ENCODE measurements at regions not wholly inside any gene's neighbourhood (a gene's known extent, or its start where the extent isn't known, plus 50 kb on each side); places are given as distances from the start of the nearest gene placed in this dataset.

GRCh38 chr4:63017300-63017699 is 1392.0 kb downstream of the TECRL start:
- DNase-seq, result no peak

GRCh38 chr4:62970846-62971245 is 1438.4 kb downstream of the TECRL start:
- no peak for DNase-seq

GRCh38 chr4:62960415-62960814 is 1448.8 kb downstream of the TECRL start:
- no peak for DNase-seq

- no peak for DNase-seq
Measured at GRCh38 chr4:62953752-62954151, 1455.5 kb downstream of the TECRL start.

GRCh38 chr4:62952366-62952765 is 1456.9 kb downstream of the TECRL start:
- no peak for DNase-seq

- DNase-seq, result no peak
Measured at GRCh38 chr4:62948108-62948507, 1461.1 kb downstream of the TECRL start.

- DNase-seq, result no peak
Measured at GRCh38 chr4:62940229-62940628, 1469.0 kb downstream of the TECRL start.

GRCh38 chr4:62930884-62931283 is 1478.4 kb downstream of the TECRL start:
- DNase-seq, result no peak

- DNase-seq, result no peak
Measured at GRCh38 chr4:62928483-62928882, 1480.8 kb downstream of the TECRL start.

GRCh38 chr4:62927574-62927973 is 1481.7 kb downstream of the TECRL start:
- DNase-seq, result no peak

GRCh38 chr4:62923783-62924182 is 1485.5 kb downstream of the TECRL start:
- DNase-seq, result no peak

GRCh38 chr4:62917649-62918048 is 1491.6 kb downstream of the TECRL start:
- no peak for DNase-seq

- DNase-seq, result no peak
Measured at GRCh38 chr4:62914758-62915157, 1494.5 kb downstream of the TECRL start.

GRCh38 chr4:62913065-62913464 is 1496.2 kb downstream of the TECRL start:
- DNase-seq, result no peak

- peak; percentile 9 for DNase-seq
Measured at GRCh38 chr4:62912531-62912930, 1496.7 kb downstream of the TECRL start.

- no peak for DNase-seq
Measured at GRCh38 chr4:62909238-62909637, 1500.0 kb downstream of the TECRL start.

GRCh38 chr4:62901101-62901500 is 1508.1 kb downstream of the TECRL start:
- DNase-seq, result no peak

GRCh38 chr4:62899646-62900364 is 1509.4 kb downstream of the TECRL start:
- no peak for DNase-seq

- no peak for DNase-seq
Measured at GRCh38 chr4:62898115-62898514, 1511.1 kb downstream of the TECRL start.

- DNase-seq, result no peak
Measured at GRCh38 chr4:62896721-62897120, 1512.5 kb downstream of the TECRL start.

GRCh38 chr4:62881901-62882300 is 1527.3 kb downstream of the TECRL start:
- DNase-seq, result no peak

GRCh38 chr4:62881210-62881609 is 1528.0 kb downstream of the TECRL start:
- no peak for DNase-seq

- DNase-seq, result no peak
Measured at GRCh38 chr4:62872856-62873255, 1536.4 kb downstream of the TECRL start.

GRCh38 chr4:62871078-62871477 is 1538.2 kb downstream of the TECRL start:
- DNase-seq, result no peak

- DNase-seq, result no peak
Measured at GRCh38 chr4:62870451-62870850, 1538.8 kb downstream of the TECRL start.

All from SHP77 treated with DMSO at 0.1 percent for 48 hours (cell line).